ENCODE measurements at regions not wholly inside any gene's neighbourhood (a gene's known extent, or its start where the extent isn't known, plus 50 kb on each side); places are given as distances from the start of the nearest gene placed in this dataset.
"Not testable (repeated sequence)": the region's sequence is repeated elsewhere in the genome, so short reads cannot be mapped to it uniquely, and the experiment has no call there.

DNA sequence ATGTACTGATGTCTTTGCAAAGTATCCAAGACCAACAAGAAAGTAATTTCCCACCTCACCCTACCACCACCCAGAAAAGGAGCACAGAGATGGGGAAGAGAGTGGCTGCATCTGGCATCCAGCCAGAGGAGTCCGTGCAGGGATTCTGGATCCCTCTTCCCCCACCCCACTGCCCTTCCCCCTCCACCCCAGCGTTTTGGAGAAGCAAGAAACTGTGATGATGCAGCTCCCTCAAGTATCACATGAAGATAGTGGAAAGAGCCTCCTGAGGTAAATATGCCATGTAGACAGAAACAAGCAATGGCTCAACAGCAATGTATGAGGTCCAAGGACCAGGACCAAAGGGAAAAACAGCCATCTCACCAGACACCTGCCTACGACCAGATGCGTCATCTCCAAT is 153.8 kb downstream of the DEPDC1B start:
- no peak for DNase-seq

GRCh38 chr5:60545551-60545950 is 154.4 kb downstream of the DEPDC1B start:
- no peak for DNase-seq

GRCh38 chr5:60544142-60544541 is 155.8 kb downstream of the DEPDC1B start:
- DNase-seq, result no peak

DNA sequence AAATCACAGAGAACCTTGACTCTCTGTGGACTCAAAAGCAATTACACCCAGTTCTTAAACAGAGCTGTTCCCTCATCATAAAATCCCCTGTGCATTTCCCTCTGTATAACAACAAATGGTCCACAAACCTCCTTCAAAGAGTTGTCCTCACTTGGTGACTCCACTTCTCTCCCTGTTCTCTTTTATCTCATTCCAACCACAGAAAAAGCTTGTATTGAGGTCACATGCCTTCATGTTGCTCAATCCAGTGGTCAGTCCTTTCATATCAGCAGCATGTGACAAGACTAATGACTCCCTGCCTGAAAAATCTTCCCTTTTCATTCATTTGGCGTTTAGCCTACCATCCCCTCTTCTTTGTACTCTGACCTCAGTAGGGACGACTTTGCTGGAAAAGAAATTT is 158.0 kb downstream of the DEPDC1B start:
- DNase-seq, result no peak

- no peak for DNase-seq
These were observed 158.8 kb downstream of the DEPDC1B start for GRCh38 chr5:60540856-60541805.

DNA sequence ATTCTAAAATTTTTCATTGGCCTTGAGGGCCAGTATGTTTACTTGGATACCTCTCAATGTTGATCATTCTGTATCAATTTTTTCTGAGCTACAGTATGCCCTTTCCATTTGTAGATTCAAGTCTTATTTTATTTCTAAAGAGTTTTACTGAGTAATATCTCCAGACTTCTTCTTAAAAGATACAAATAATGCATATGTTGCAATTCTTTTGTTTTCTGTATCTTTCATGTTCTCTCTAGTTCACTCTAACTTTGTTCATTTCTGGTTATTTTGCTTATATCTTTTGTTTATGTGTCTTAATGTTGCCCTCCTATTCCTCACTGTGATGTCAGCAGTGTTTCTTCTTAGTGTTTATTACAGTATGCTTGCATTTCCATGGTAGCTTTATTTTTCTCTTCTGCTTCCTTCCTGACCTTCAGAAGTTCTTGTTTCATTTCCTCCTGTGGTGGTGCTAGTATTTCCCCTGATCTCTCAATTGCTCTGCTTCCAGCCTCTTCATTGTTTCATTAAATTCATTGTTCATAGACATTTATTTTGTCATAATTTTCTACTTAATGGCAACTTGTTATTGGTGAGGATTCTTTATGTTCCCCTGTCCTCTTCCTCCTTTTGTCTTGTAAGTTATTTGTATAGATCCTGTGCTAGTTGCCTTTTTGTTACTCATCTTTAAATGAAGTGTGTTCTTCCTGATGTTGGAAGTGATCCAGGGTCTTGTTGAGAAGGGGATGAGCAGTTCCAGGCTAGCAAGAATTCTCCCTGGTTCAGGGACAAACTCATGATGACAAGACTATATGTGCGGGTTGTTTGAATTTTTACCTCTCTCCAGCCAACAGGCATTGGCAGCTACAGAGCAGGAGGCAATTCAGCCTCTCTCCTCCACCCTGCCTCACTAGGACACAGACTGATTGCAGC is 160.8 kb downstream of the DEPDC1B start:
- DNase-seq, result no peak

DNA sequence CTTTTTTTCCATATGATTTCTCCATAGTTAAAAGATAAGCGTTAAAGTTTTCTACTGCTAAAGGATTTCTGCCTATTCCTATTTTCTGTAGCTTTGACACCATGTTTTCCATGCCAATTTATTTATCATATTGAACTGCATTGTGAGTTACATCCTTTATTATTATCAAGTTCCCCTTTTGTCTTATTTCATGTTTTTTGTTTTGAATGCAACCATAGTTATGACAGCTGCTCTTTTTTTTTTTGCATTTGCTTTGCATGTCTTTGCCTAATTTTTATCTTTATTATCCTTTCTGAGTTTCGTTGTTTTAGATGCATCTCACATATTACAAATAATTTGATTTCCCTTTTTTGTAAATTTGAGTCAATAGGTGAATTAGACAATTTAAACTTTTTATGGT is 161.5 kb downstream of the DEPDC1B start:
- no peak for DNase-seq

- DNase-seq, result no peak
These were observed 164.0 kb downstream of the DEPDC1B start for GRCh38 chr5:60535951-60536350.

- DNase-seq, result no peak
These were observed 164.8 kb downstream of the DEPDC1B start for GRCh38 chr5:60535198-60535597.

DNA sequence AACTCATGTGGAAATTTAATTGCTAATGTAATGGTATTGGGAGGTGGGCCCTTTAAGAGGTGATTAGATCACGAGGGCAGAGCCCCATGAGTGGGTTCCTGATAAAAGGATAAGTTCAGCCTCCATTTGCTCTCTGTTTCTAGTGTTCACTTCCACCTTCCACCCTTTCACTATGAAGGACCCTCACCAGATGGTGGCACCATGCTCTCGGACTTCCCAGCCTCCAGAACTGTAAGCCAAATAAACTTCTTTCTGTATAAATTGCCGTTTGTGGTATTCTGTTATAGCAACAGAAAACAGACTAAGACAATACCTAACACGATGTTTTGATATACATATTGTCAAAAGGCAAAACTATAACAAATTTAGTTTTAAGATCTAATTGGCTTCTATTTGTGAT is 166.2 kb downstream of the DEPDC1B start:
- no peak for DNase-seq

DNA sequence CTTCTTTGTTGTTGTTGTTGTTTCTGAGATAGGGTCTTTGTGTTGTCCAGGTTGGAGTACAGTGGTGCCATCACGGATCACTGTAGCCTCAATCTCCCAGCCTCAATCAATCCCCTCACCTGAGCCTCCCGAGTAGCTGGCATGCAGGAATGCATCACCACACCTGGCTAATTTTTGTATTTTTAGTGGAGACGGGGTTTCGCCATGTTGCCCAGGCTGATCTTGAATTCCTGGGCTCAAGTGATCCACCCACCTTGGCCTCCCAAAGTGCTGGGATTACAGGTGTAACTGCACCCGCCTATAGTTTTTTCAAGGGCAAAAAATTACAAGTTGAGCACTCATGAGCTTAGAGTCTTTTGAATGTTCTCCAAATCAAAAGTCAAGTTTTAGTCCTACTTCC is 167.2 kb downstream of the DEPDC1B start:
- not testable (repeated sequence) for DNase-seq

DNA sequence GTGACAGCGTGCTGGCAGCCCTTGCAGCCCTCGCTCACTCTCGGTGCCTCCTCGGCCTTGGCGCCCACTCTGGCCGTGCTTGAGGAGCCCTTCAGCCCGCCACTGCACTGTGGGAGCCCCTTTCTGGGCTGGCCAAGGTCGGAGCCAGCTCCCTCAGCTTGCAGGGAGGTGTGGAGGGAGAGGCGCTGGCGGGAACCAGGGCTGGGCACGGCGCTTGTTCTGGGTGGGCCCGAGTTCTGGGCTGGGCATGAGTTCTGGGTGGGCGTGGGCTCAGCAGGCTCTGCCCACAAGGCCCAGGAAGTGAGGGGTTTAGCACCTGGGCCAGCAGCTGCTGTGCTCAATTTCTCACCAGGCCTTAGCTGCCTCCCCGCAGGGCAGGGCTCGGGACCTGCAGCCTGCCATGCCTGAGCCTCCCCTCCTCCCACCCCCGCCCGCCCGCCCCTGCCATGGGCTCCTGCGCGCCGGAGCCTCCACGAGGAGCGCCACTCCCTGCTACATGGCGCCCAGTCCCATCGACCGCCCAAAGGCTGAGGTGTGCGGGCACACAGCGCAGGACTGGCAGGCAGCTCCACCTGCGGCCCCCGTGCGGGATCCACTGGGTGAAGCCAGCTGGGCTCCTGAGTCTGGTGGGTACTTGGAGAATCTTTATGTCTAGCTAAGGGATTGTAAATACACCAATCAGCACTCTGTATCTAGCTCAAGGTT is 169.7 kb downstream of the DEPDC1B start:
- DNase-seq, result not testable (repeated sequence)

DNA sequence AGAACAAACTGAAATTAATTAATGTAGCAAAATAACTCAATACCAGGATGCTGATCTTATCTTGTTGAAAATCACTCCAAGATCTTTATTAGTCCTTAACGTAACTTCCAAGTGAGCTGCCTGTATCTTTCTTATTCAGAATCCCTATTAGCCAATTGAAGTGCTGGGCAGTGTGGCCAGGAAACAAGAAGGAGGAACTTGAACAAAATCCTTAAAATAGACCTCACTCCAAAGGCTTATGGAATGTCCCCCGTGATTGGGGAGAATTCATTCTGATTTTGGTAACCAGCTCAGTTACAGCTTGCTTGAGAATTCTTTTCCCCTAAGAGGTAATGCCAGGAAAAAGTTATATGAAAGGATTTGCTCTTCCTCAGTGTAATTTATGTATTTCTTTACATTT is 171.0 kb downstream of the DEPDC1B start:
- no peak for DNase-seq

DNA sequence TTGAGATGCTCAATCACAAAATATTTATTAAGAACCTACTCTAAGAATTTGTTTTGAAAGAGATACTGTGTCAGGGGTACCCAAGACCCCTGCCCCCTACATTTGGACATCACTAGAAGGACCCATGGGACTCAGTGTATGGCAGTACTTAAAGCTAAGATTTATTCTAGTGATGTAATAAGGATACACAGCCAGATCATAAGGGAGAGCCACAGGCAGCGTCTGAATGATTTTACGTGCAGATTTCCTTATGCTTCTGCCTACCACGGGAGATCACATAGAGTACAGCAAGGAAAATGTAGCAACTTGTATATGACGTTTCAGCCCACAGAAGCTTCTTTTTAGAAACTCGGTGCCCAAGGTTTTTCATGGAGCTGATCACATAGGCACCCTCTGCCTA is 172.9 kb downstream of the DEPDC1B start:
- no peak for DNase-seq

- DNase-seq, result no peak
These were observed 173.6 kb downstream of the DEPDC1B start for GRCh38 chr5:60526336-60526875.

GRCh38 chr5:60522292-60522905 is 177.6 kb downstream of the DEPDC1B start:
- DNase-seq, result no peak

- DNase-seq, result no peak
These were observed 178.3 kb downstream of the DEPDC1B start for GRCh38 chr5:60521376-60522291.

DNA sequence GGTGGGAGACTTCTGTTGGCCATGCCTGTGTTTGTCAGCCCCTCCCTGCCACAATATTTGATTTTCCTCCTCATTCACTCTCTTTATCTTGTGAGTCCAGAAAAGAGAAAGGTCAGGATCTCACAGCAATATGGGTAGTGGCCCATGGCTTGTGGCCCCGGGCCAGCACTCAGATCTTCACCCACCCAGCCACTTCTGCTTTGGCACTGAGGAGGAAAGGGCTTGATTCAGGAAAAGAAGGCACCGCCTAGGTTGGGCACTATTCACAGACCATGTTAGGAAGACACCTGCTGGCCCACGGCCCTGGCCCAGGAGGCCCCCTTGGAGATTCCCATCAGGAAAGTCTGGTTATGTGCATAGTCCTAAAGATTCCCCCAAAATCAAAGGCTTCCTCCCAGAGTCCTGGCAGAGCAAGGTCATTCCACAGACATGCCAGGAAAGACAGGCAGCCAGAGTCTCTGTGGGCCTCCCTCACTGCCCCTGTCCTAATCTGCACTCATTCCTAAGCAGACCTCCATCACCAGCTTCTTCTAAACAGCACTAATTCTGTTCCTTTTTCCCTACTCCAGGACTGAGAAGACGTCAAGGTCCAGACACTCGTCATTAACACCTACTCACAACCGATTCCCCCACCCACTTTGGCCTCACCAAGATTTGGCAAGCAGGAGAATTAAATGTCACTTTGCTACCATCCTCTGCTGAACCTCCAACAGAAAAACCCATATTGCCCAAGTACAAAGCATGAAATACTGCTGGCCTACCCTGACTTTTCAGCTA is 179.3 kb downstream of the DEPDC1B start:
- no peak for DNase-seq

- DNase-seq, result no peak
These were observed 180.6 kb downstream of the DEPDC1B start for GRCh38 chr5:60519372-60519771.

- DNase-seq, result no peak
These were observed 182.1 kb downstream of the DEPDC1B start for GRCh38 chr5:60517850-60518249.
